MM.1S (cell line): ENCODE measurements at regions not wholly inside any gene's neighbourhood (a gene's known extent, or its start where the extent isn't known, plus 50 kb on each side); places are given as distances from the start of the nearest gene placed in this dataset.

ENCODE experiments used
- EZH2 ChIP-seq: fragments of 300-600 bp; sonication (generic); optimal IDR thresholded peaks from 2 replicates; pipeline ENCODE3; 2017; ENCODE audit warnings: low read depth, mild to moderate bottlenecking, antibody characterized with exemption, low read length, mixed read lengths
- EZH2phosphoT487 ChIP-seq: fragments of 300-600 bp; sonication (generic); IDR thresholded peaks from 2 replicates; pipeline ENCODE4 v1.6.1; 2018; ENCODE audit warnings: antibody characterized with exemption, low read length
- TF ChIP-seq, protein P1 (sequence below): fragments of 300-600 bp; sonication (generic); IDR thresholded peaks from 2 replicates; pipeline ENCODE4 v1.5.1; 2016; ENCODE audit warnings: antibody characterized with exemption, low read length, mixed read lengths

DNA sequence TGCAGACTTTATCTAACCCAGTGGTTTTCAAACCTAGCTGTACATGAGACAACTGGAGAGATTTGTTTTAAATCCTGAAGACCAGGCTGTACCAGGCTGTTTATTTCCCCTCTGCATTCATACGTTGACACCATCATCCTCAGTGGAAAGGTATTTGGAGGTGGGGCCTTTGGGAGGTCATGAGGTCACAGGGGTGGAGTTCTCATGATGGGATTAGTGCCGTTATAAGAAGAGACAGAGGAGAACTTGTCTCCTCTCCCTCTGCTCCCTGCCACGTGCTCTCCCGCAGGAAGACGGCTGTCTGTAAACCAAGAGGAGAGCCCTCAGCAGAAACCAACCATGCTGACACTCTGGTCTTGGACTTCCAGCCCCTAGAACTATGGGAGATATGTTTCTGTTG is 165.4 kb downstream of the ADSS2 start:
- TF ChIP-seq EZH2 (no peak), EZH2phosphoT487 (no peak)
- TF ChIP-seq, protein P1, sequence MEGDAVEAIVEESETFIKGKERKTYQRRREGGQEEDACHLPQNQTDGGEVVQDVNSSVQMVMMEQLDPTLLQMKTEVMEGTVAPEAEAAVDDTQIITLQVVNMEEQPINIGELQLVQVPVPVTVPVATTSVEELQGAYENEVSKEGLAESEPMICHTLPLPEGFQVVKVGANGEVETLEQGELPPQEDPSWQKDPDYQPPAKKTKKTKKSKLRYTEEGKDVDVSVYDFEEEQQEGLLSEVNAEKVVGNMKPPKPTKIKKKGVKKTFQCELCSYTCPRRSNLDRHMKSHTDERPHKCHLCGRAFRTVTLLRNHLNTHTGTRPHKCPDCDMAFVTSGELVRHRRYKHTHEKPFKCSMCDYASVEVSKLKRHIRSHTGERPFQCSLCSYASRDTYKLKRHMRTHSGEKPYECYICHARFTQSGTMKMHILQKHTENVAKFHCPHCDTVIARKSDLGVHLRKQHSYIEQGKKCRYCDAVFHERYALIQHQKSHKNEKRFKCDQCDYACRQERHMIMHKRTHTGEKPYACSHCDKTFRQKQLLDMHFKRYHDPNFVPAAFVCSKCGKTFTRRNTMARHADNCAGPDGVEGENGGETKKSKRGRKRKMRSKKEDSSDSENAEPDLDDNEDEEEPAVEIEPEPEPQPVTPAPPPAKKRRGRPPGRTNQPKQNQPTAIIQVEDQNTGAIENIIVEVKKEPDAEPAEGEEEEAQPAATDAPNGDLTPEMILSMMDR = no peak
